Activated CD4-positive, alpha-beta T cell treated with anti-CD3 and anti-CD28 coated beads for 48 hours (primary cell): ENCODE measurements at regions not wholly inside any gene's neighbourhood (a gene's known extent, or its start where the extent isn't known, plus 50 kb on each side); places are given as distances from the start of the nearest gene placed in this dataset.
"Not testable (repeated sequence)": the region's sequence is repeated elsewhere in the genome, so short reads cannot be mapped to it uniquely, and the experiment has no call there.

Experiments used
- DNase-seq: peaks from one replicate; pipeline ENCODE4 v3.0.0-alpha.2; 2020

DNA sequence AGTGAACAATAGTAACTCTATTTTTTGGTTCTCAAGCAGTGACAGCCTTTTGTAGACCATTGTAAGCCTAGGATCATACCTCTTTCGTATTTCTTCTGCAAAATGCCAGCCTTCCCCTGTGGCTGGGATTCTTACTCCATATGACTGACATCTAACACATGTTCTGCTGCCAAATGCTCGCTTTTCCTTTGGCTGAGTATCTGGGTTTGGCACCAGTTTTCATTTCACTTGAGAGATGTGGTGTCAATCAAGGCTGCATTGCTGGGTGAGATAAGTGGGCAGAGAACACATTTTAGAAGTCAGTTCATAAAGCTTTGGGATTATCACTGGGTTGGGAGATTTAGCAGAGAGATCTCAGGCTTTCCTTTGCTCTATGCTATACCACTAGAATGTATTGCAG, 514.7 kb upstream of the SGO1 start:
- no peak for DNase-seq

DNA sequence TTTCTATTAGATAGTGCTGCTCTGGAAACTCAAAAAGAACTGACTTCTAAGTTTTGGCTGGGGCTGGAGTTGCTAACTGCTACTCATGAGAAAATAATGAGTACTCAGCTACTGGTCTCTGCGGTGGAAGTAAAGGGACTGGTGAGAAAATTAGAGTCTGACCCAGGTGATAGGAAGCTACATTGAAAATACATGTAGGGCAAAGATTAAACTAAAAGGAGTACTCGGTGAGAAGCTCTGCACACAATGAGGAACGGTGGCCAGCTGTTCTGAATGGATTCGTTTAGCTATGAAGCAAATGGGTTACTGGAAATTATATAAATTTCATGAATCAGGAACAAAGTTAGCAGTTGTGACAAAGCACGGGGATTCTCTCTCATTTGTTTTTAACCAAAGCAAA, 512.9 kb upstream of the SGO1 start:
- DNase-seq: no peak

DNA sequence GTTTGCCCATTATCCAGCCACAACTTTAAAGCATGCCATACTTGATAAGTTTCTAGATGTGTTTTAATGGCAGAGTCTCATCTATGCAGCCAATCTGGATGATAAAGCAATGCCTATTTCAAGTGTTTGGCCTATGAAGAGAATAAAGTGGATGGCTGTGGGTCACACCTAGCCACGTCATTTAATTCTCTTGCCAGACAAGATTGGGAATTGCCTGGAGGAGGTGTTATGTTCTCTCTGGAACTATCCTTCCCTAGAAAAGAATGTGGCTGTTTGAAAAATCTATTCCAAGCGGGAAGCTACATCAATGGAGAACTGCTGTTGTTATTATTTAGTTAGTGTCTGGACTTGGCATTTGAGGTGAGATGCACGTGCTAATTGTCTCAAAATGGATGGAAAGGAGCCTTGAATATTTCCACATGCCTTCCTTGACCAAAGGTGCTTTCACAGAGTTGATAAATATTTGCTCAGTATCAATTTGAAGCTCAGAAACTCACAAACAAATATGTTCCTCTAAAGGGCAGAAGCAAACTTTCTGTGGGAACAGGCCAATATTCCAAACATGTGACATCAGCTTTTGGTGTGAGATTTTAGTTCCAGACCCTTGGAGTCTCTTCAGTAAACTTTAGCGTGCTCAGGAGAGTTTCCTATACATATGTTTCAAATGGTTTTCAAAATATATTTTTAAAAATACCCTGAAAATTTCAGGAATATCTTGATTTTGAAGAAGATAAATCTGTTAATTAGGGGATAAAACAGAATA, 510.6 kb upstream of the SGO1 start:
- DNase-seq: no peak

DNA sequence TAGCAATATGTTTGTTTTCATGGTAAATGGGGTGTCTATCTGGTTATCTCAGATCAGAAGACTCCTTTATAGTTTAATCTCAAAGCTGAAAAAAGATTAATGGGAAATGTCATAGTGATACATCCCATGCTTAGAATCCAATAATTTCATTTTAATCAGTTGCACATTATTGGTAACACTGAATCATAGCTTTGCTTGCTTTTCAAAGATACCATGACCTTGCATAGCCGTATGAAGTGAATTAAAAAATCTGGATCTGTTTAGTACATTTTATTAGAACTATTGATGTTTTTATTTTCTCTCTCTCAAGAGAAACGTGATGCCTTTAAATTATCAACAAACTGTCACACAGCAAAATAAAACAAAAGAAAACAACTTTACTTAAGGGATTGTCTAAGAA, 506.7 kb upstream of the SGO1 start:
- DNase-seq: no peak

DNA sequence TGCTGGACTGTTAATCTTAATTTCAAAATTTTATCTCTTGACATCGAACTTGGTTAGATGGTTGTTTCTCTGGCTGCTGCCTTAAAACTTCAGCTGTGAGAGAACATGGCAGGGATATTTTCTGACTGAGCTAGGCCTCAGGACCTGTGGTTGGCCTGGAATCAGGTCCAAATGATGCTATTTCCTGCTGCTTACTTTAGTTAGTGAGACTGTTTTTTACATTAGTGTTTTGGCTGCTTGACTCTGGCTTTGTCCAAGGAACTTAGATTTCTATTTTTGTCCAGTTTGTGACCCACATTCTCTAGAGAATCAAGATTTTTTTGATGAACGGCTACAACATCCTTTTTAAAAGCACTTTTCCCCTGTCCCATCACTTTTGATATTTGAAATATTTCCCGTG, 497.9 kb upstream of the SGO1 start:
- DNase-seq: no peak

DNA sequence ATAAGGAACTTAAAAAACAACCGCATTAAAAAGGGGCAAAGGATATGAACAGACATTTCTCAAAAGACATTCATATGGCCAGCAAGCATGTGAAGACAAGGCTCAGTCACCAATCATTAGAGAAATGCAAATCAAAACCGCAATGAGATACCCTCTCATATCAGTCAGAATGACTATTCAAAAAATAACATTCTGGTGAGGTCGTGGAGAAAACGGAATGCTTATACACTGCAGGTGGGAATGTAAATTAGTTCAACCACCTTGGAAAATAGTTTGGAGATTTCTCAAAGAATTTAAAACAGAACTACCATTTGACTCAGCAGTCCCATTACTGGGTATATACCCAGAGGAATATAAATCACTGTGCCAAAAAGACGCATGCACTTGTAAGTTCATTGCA, 496.6 kb upstream of the SGO1 start:
- no peak for DNase-seq

DNA sequence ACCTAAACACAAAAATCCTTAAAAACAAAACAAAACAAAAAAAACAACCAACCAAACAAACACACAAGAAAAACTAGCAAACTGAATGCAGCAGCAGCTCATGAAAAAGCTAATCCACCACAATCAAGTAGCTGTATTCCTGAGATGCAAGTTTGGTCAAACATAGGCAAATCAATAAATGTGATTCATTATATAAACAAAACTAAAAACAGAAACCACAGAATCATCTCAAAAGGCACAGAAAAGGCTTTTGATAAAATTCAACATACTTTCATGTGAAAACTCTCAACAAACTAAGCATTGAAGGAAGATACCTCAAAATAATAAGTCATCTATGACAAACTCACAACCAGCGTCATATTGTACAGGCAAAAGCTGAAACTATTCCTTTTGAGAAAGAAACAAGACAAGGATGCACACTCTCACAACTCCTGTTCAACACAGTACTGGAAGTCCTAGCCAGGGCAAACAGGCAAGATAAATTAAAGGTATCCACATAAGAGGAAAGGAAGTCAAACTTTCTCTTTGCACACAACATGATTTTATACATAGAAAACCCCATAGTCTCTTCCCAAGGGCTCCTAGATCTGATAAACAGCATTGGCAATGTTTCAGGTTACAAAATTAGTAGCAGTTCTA, 495.1 kb upstream of the SGO1 start:
- no peak for DNase-seq

DNA sequence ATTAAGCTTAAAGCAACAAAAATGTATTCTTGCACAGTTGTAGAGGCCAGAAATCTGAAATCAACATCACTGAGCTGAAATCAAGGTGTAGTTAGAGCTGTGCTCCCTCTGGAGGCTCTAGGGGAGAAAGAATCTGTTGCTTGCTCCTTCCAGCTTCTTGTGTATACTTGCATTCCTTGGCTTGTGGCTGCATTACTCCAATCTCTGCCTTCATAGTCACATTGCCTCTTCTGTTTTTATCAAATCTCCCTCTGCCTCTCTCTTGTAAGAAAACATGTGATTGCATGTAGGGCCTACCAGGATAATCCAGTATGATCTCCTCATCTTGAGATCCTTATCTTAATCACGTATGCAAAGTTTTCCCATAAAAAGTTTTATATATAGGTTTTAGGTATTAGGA, 487.9 kb upstream of the SGO1 start:
- no peak for DNase-seq

DNA sequence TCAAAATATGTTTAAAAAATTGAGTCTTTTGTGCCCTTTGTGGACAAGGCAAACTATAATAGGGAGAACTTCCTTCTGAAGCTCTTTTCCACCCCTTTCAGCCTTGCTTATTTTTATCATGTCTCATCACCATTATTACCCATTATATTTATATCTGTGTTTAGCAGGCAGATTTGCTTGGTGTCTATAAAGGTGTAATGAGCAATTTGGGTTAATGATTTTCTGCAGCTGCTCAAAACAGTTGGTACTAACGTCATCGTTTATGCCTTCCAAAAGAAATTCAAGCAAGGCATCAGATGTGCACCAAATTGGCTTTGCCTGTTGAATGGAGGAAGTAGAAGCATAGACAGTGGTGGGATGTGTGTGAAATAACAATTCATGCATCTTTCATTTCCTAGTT, 483.7 kb upstream of the SGO1 start:
- DNase-seq: no peak

DNA sequence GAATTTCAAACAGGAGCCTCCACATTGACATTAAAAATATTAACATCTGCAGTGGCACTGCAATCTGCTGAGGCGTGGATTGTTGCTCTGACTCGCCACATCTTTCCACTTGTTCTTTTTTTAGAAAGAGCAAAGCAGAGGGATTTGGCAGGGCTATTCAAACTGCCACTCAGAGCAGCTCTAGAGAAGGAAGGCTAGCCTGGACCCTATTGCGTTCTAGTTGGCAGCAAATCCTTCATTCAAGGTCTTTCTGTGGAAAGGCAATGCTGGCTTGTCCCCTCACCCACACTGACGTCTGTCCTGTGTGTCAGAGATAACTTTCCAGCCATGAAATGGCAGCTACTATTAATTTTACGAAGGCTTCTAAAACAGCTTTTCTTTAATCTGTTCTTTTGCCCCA, 483.2 kb upstream of the SGO1 start:
- no peak for DNase-seq

DNA sequence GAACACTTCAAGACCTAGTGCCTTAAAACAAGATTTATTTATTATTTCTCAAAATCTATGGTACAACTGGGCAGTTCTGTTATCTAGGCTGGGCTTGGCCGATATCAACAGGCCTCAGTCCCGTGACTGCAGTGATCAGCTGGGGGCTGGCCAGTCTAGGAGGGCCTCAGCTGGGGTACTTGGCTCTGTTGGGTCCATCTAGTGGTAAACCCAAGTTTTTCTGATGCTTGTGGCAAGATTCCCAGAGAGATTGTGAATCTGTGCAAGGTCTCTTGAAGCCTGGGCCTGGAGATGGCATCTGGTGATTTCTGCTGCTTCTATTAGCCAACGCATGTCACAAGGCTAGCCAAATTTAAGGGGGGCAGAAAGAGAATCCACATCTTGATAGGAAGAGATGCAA, 482.4 kb upstream of the SGO1 start:
- DNase-seq: no peak

DNA sequence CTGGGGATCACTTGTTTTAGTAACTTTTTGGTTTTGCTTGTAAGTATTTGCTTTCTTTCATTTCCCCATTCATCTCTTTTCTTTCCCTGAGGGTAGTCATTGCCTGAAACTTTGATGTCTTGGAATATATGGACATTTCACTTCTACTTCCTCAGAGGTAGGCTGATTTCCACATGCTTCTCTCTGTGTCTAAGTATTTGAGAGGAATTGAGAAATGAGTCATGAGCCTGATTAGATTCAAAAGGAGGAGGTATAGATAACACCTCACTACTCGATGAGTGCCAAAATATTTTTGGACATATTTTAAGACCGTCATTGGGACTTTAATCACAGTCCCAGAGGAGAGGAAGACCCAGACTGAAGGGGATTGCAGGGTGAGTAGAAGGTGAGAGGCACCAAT, 480.1 kb upstream of the SGO1 start:
- no peak for DNase-seq

DNA sequence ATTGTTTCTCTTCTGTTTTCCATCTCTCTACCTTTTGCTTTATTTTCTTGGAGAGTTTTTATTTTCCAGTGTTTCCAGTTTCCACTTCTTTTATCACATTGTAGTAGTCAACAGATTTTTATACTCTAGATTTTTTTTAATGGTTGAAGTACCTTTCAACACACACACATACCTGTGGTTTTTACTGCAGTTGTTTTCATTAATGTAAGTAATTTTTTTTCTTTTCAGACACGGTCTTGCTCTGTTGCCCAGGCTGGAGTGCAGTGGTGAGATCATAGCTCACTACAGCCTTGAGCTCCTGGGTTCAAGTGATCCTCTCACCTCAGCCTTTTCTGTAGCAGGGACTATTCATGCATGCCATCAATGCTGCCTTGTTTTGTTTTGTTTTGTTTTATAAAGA, 472.5 kb upstream of the SGO1 start:
- no peak for DNase-seq

DNA sequence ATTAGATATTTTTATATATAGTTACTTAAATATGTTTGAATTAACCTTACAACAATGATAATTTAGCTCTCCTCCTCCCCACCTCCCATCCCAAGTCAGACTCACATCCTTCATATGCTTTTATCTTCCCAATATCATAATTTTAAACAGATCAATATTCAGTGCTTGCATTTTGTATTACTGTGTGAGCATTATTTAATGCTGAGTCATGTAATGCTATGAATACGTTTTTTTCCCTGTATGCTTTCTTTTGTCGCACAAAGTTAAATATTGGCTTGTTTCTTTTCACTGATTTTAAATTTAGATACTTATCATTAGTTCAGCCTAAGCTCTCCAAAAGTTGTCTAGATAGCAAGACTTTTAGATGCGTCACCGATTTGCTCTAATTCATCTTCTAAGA, 471.6 kb upstream of the SGO1 start:
- DNase-seq: no peak

DNA sequence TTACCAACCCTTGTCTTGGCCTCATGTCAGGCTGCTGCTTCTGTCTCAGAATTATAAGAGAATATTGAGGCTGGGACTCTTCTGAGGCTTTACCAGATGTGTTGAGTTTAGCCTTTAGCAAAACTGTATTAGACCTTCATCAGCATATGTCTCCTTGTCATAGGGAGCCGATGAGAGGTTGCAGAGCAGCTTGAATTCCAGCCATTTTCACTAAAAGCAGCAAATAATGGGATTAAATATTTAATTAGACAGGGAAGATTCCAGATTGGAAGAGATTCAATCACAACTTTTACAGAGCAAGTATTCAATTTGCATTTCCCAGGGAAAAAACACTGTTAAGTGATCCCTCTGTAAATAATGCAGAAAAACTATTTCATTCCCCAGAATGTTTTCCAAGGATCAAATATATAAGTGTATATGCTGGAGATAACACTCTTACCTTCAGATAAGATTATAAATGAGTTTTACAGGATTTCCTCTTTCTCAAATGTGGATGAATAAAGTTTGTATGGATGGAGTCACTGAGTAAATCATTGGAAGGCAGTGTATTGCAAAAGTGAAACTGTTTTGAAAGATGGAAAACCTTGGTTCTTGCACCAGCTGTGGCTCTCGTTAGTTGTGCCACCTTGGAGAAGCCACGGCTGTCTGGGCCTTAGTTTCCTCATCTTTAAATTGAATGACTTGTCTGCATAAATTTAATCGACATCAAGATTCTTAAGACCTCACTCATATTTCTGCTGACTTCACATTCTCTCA, 466.4 kb upstream of the SGO1 start:
- DNase-seq: no peak

DNA sequence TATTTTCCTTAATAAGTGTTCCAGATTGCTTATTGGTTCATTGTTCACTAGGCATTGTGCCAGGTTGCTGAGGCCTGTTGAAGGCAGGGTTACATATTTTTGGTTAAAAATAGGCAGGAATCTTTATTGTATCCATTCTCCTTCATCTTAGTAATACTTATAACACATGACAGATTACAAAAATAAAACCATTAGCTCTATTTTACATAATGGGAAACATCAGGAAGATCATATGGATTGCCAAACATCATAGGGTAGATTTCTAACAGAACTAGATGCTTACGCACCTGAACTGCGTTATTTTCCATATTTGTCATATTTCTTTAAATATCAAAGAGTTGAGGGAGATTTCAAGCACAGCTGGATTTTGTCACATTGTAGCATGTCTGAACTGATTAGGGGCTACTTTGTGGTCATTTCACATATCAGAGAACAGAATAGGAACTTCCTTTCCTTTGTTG, 462.9 kb upstream of the SGO1 start:
- DNase-seq: no peak

DNA sequence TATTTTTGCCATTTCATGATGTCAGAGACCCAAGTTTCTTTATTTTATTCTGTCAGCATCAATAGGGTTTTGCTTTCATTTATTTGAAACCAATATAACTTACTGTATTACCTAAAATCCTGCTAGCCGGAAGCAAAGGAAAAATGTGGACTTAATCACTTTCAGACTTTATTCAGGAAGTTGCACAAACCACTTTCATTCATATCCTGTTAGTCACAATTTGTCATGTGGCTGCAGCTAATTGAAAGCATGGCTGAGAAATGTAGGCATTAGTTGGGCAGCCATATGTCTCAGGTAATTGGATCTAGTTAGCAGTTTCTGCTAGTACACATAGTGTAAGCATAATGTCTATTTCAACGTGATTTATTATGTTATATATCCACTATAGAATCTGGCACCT, 462.3 kb upstream of the SGO1 start:
- no peak for DNase-seq

DNA sequence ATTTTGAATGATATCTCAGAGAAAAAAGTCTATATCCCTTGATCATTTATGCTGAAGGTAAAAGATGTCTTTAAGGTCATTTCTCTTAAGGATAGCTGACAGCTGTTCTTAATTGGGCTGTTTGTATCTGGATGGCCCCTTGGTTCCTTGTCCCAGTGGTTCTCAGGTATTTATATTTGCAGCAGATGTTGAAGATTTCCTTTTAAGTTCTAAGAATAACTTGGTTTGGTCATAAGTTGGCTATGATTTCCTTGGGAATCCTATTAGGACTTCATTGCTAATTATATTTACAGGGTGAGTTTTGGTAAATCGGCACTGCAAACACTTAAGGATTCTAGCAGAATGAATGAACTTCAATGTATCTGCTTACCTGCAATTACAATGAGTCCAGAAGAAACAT, 460.4 kb upstream of the SGO1 start:
- no peak for DNase-seq

DNA sequence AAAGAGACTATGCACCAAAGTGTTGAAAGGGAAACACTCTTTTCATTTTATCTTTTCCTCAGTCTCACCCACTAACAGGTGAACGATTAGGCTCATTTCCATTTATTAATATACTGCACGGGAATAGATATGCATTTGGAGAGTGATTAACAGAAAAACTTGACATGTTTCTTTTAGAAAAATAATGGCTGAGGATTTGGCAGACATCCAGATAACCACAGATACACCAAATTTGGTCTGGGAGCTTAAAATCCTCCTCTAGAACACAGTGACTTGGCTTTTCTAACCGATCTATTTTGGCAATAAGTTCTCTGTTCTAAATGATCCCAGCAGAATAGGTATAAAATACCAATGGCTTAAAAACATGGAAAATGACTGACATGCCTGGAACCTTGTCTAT, 459.3 kb upstream of the SGO1 start:
- DNase-seq: no peak

DNA sequence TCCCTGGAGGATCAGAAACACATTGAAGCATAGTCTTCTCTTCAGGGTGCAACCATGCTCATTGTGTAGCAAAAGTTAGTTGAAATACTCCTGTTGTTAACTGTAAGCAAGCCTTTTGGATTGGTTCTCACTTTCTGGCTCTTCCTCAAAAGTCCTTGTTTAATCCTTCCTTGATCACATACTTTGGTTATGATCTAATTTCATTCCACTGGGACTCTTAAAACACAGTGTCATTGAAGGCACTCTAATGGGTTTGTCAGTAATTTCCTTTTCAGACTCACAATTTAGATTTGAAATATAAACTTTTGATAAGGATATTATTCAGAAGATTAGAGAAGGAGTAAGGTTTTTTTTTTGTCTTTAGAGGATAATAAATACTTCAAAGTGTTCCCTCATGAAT, 451.7 kb upstream of the SGO1 start:
- DNase-seq: no peak

DNA sequence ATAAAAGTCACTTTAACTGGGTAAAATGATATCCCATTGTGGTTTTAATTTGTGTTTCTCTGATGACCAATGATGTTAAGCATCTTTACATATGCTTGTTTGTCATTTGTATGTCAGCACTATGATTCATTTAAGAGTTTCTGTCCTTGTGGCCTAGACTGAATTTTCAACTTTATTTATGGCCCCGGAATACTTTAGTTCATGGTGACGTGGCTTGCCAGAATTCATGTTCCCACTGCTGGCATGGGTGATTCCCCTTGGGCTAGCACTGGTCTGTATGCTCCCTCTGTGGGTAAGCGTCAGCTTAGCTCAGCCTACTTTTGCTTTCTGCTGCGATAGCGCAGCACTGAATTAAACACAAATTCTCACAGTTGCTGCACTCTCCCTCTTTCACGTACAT, 436.3 kb upstream of the SGO1 start:
- no peak for DNase-seq

DNA sequence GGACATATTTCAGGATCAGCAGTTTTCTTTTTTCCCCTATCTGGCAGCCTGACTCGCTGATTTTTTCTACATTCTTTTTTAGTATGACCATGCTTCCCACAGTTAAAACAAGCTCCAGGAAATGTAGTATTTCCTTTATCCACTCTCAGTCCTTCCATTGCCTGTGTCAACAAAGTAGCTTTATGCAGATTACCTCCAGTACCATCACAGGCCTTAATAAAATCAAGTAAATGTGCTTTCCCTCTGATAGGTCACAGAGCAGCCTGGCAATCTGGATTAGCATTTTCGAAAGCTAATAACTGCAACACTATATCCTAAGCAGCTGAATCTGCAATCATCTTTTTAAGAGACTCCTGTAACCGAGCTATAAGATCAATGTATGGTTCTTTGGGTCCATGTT, 432.6 kb upstream of the SGO1 start:
- DNase-seq: not testable (repeated sequence)

DNA sequence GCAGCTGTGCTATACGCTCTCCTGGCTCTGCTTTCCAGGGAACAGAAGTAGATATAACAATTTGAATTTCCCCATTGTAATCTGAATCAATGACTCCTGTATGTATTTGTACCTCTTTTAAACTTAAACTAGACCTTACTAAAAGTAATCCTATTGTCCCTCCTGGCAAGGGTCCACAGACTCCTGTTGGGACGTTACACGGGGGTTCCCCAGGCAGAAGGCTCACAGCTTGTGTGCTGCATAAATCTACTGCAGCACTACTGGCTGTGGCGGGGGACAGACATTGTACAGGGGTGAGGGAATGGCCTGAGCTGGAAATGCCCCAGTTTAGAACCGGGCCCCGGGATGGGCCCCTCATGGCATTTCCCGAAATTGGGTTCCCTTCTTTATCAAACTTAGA, 432.2 kb upstream of the SGO1 start:
- DNase-seq: not testable (repeated sequence)

DNA sequence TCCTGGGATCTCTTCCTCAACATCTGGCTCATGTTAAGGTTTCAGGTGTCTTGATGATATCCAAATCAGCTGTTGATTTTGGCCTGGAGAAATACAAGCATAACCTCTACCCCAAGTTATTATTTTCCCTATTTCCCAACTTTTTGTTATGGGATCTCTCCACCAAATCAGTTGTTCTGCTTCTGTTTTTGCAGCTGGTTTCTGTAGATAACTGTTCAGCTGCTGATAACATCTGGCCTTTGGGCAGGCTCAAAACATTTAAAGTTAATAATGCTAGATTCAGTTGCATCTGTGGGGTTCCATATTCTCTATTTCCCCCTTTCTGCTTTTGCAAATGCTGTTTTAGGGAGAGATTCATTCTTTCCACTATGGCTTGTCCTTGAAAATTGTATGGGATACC, 430.0 kb upstream of the SGO1 start:
- not testable (repeated sequence) for DNase-seq
